ENCODE measurements at regions not wholly inside any gene's neighbourhood (a gene's known extent, or its start where the extent isn't known, plus 50 kb on each side); places are given as distances from the start of the nearest gene placed in this dataset.

DNA sequence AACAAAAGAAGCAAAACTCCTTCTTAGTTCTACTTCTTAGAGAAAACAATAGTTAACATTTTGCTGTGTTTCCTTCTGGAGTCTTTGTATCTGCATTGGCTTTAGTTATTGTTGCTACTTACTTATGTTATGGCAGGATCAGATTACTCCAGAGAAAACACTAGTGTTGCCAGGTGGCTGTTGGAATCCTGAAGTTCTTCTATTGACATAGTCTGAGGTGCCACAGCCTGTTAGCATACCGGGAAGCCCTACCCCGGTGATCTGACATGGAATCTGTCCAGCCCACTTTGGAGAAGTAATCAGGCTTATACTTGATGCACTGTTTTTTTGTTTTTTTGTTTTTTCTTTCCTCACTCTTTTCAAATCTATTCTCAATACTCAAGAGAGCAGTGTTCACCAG lies 68.5 kb upstream of the CEP78 start:
- Histone ChIP-seq H3K36me3 (ENCODE audit: control insufficient read depth in 1 of 2, insufficient read depth in 2 of 2, low read length in 2 of 2) (no peaks in the 10 kb centered on the region), H3K9ac (ENCODE audit: low read length) (no peak overlapping the region), H3K79me2 (ENCODE audit: insufficient read depth, low read length) (no peaks in the 10 kb centered on the region), H3K4me1 (ENCODE audit: control insufficient read depth in 1 of 2, insufficient read depth in 2 of 2, low read length in 2 of 2) (no peaks in the 10 kb centered on the region), H3K4me3 (replicated peaks in 1 of 2; ENCODE audit: low read depth in 1 of 2, low read length in 2 of 2) (no peak overlapping the region), H3K27ac (ENCODE audit: low read depth, low read length) (no peak overlapping the region), H2AFZ (ENCODE audit: low read depth, low read length, poor library complexity, severe bottlenecking) (no peak overlapping the region), H4K20me1 (ENCODE audit: insufficient read depth) (no peaks in the 10 kb centered on the region), H3K9me3 (ENCODE audit: control insufficient read depth in 1 of 2, insufficient read depth in 1 of 2, low read depth in 1 of 2, low read length in 2 of 2) (no peaks in the 10 kb centered on the region), H3K27me3 (ENCODE audit: insufficient read depth, low read length) (no peaks in the 10 kb centered on the region), H3K4me2 (ENCODE audit: low read length) (no peak overlapping the region), H3K9me2 (ENCODE audit: insufficient read depth) (no peaks in the 10 kb centered on the region)
- ChIA-PET CTCF (no interaction called here), RAD21 (ENCODE audit: low non-redundant PET in 1 of 2, low total read pairs in 2 of 2, uncharacterized antibody in 2 of 2, unreplicated experiment in 2 of 2) (no interaction called here), POLR2A (no interaction called here)
- no TSS peak for BruUV-seq (replicated peaks)
- ATAC-seq, result no peak
- no peak for DNase-seq (ENCODE audit: low read depth, low spot score)
- intact Hi-C loops (cut with micrococcal nuclease), result no loop called here
- no peak for TF ChIP-seq FOSL1 (IDR thresholded peaks at IDR 0.05; ENCODE audit: low read depth)
- no peak for TF ChIP-seq ZNF274 (IDR thresholded peaks at IDR 0.05; ENCODE audit: low read depth, low read length)

DNA sequence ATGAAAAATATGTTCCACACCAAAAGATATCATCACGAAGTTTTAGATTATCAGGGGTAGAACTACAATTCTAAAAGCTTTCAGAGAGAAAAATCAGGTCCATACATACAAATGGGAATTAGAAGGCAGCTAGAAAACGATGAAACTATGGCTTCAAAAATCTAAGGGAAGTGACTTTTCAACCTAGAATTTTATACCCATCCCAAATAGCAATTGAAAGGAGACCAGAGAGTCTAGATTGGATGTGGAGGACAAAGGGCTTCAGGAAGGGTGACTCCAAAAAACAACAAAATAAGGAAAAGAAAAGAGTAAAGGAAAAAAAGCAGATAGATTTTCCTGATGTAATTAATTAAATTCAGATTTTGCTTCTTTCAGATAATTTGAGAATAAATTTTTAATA lies 72.0 kb upstream of the CEP78 start:
- H3K36me3 ChIP-seq (ENCODE audit: control insufficient read depth in 1 of 2, insufficient read depth in 2 of 2, low read length in 2 of 2), result no peaks in the 10 kb centered on the region
- DNase-seq (ENCODE audit: low read depth, low spot score) (no peak), ATAC-seq (no peak)
- no peaks in the 10 kb centered on the region for H3K9me2 ChIP-seq (ENCODE audit: insufficient read depth)
- H3K9me3 ChIP-seq (ENCODE audit: control insufficient read depth in 1 of 2, insufficient read depth in 1 of 2, low read depth in 1 of 2, low read length in 2 of 2), result no peaks in the 10 kb centered on the region
- no peaks in the 10 kb centered on the region for H3K4me1 ChIP-seq (ENCODE audit: control insufficient read depth in 1 of 2, insufficient read depth in 2 of 2, low read length in 2 of 2)
- ChIA-PET POLR2A (no interaction called here), RAD21 (ENCODE audit: low non-redundant PET in 1 of 2, low total read pairs in 2 of 2, uncharacterized antibody in 2 of 2, unreplicated experiment in 2 of 2) (no interaction called here), CTCF (no interaction called here)
- no TSS peak for BruUV-seq (replicated peaks)
- H3K4me2 ChIP-seq (ENCODE audit: low read length), result no peak overlapping the region
- H3K27ac ChIP-seq (ENCODE audit: low read depth, low read length), result no peak overlapping the region
- no peak overlapping the region for H2AFZ ChIP-seq (ENCODE audit: low read depth, low read length, poor library complexity, severe bottlenecking)
- no peaks in the 10 kb centered on the region for H3K27me3 ChIP-seq (ENCODE audit: insufficient read depth, low read length)
- H4K20me1 ChIP-seq (ENCODE audit: insufficient read depth), result no peaks in the 10 kb centered on the region
- no peak overlapping the region for H3K4me3 ChIP-seq (replicated peaks in 1 of 2; ENCODE audit: low read depth in 1 of 2, low read length in 2 of 2)
- H3K79me2 ChIP-seq (ENCODE audit: insufficient read depth, low read length), result no peaks in the 10 kb centered on the region
- H3K9ac ChIP-seq (ENCODE audit: low read length), result no peak overlapping the region
- intact Hi-C loops (cut with micrococcal nuclease), result no loop called here
- TF ChIP-seq, protein P1, sequence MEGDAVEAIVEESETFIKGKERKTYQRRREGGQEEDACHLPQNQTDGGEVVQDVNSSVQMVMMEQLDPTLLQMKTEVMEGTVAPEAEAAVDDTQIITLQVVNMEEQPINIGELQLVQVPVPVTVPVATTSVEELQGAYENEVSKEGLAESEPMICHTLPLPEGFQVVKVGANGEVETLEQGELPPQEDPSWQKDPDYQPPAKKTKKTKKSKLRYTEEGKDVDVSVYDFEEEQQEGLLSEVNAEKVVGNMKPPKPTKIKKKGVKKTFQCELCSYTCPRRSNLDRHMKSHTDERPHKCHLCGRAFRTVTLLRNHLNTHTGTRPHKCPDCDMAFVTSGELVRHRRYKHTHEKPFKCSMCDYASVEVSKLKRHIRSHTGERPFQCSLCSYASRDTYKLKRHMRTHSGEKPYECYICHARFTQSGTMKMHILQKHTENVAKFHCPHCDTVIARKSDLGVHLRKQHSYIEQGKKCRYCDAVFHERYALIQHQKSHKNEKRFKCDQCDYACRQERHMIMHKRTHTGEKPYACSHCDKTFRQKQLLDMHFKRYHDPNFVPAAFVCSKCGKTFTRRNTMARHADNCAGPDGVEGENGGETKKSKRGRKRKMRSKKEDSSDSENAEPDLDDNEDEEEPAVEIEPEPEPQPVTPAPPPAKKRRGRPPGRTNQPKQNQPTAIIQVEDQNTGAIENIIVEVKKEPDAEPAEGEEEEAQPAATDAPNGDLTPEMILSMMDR (IDR thresholded peaks at IDR 0.05 in 2 of 3, conservative IDR thresholded peaks at IDR 0.05 in 1 of 3; ENCODE audit: borderline replicate concordance in 1 of 3, insufficient read depth in 1 of 3, low read depth in 2 of 3, low read length in 2 of 3), result no peak
- TF ChIP-seq EGR1 (IDR thresholded peaks at IDR 0.05; ENCODE audit: low read depth), result no peak
- no peak for TF ChIP-seq POLR2A (IDR thresholded peaks at IDR 0.05; ENCODE audit: borderline replicate concordance, extremely low read depth, insufficient read depth, insufficient read length)
- no peak for TF ChIP-seq RAD21 (IDR thresholded peaks at IDR 0.05; ENCODE audit: low read depth)
- TF ChIP-seq, protein P2, sequence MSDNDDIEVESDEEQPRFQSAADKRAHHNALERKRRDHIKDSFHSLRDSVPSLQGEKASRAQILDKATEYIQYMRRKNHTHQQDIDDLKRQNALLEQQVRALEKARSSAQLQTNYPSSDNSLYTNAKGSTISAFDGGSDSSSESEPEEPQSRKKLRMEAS (IDR thresholded peaks at IDR 0.05), result no peak
- TF ChIP-seq JUND (IDR thresholded peaks at IDR 0.05), result no peak
- no peak for TF ChIP-seq SP1 (IDR thresholded peaks at IDR 0.05; ENCODE audit: low read depth)
- TF ChIP-seq ZFX (IDR thresholded peaks at IDR 0.05), result no peak
- TF ChIP-seq, protein P3, sequence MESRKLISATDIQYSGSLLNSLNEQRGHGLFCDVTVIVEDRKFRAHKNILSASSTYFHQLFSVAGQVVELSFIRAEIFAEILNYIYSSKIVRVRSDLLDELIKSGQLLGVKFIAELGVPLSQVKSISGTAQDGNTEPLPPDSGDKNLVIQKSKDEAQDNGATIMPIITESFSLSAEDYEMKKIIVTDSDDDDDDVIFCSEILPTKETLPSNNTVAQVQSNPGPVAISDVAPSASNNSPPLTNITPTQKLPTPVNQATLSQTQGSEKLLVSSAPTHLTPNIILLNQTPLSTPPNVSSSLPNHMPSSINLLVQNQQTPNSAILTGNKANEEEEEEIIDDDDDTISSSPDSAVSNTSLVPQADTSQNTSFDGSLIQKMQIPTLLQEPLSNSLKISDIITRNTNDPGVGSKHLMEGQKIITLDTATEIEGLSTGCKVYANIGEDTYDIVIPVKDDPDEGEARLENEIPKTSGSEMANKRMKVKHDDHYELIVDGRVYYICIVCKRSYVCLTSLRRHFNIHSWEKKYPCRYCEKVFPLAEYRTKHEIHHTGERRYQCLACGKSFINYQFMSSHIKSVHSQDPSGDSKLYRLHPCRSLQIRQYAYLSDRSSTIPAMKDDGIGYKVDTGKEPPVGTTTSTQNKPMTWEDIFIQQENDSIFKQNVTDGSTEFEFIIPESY (IDR thresholded peaks at IDR 0.05; ENCODE audit: extremely low read depth, insufficient replicate concordance, low read length), result no peak

Data from HCT116 (cell line).